ENCODE measurements at regions not wholly inside any gene's neighbourhood (a gene's known extent, or its start where the extent isn't known, plus 50 kb on each side); places are given as distances from the start of the nearest gene placed in this dataset.

- Mint-ChIP-seq H3K9me3 (ENCODE audit: low read depth, unreplicated experiment) (no peaks in the 10 kb centered on the region), H3K27ac (ENCODE audit: unreplicated experiment) (no peak overlapping the region), H3K27me3 (ENCODE audit: unreplicated experiment) (peaks cover 55% of the 10 kb centered on the region), H3K36me3 (ENCODE audit: insufficient read depth, unreplicated experiment) (no peaks in the 10 kb centered on the region), H3K4me1 (ENCODE audit: low read depth, unreplicated experiment) (no peaks in the 10 kb centered on the region), H3K4me3 (ENCODE audit: low read depth, unreplicated experiment) (no peak overlapping the region)
- intact Hi-C loops (cut with micrococcal nuclease; ENCODE audit: unreplicated experiment), result no loop called here
- CTCF ChIA-PET, result no interaction called here
- TF ChIP-seq, protein P1, sequence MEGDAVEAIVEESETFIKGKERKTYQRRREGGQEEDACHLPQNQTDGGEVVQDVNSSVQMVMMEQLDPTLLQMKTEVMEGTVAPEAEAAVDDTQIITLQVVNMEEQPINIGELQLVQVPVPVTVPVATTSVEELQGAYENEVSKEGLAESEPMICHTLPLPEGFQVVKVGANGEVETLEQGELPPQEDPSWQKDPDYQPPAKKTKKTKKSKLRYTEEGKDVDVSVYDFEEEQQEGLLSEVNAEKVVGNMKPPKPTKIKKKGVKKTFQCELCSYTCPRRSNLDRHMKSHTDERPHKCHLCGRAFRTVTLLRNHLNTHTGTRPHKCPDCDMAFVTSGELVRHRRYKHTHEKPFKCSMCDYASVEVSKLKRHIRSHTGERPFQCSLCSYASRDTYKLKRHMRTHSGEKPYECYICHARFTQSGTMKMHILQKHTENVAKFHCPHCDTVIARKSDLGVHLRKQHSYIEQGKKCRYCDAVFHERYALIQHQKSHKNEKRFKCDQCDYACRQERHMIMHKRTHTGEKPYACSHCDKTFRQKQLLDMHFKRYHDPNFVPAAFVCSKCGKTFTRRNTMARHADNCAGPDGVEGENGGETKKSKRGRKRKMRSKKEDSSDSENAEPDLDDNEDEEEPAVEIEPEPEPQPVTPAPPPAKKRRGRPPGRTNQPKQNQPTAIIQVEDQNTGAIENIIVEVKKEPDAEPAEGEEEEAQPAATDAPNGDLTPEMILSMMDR (IDR thresholded peaks at IDR 0.05; ENCODE audit: unreplicated experiment), result no peak
- BruUV-seq (replicated peaks), result no TSS peak
- DNase-seq, result no peak
These were observed 88.6 kb upstream of the MAFB start for GRCh38 chr20:40777653-40778052.

- Mint-ChIP-seq H3K36me3 (ENCODE audit: insufficient read depth, unreplicated experiment) (no peaks in the 10 kb centered on the region), H3K27ac (ENCODE audit: unreplicated experiment) (no peak overlapping the region), H3K27me3 (ENCODE audit: unreplicated experiment) (peaks cover 42% of the 10 kb centered on the region), H3K4me3 (ENCODE audit: low read depth, unreplicated experiment) (no peak overlapping the region), H3K4me1 (ENCODE audit: low read depth, unreplicated experiment) (no peaks in the 10 kb centered on the region), H3K9me3 (ENCODE audit: low read depth, unreplicated experiment) (no peaks in the 10 kb centered on the region)
- intact Hi-C loops (cut with micrococcal nuclease; ENCODE audit: unreplicated experiment), result no loop called here
- TF ChIP-seq, protein P1 (IDR thresholded peaks at IDR 0.05; ENCODE audit: unreplicated experiment), result no peak
- BruUV-seq (replicated peaks), result no TSS peak
- CTCF ChIA-PET, result no interaction called here
- no peak for DNase-seq
These were observed 90.0 kb upstream of the MAFB start for GRCh38 chr20:40778894-40779496.

GRCh38 chr20:40781327-40782042, 92.4 kb upstream of the MAFB start:
- H3K27ac Mint-ChIP-seq (ENCODE audit: unreplicated experiment), result no peak overlapping the region
- H3K27me3 Mint-ChIP-seq (ENCODE audit: unreplicated experiment), result peaks cover 25% of the 10 kb centered on the region
- H3K9me3 Mint-ChIP-seq (ENCODE audit: low read depth, unreplicated experiment), result no peaks in the 10 kb centered on the region
- BruUV-seq (replicated peaks), result no TSS peak
- no peak for DNase-seq
- H3K36me3 Mint-ChIP-seq (ENCODE audit: insufficient read depth, unreplicated experiment), result no peaks in the 10 kb centered on the region
- intact Hi-C loops (cut with micrococcal nuclease; ENCODE audit: unreplicated experiment), result no loop called here
- CTCF ChIA-PET, result no interaction called here
- H3K4me3 Mint-ChIP-seq (ENCODE audit: low read depth, unreplicated experiment), result no peak overlapping the region
- no peaks in the 10 kb centered on the region for H3K4me1 Mint-ChIP-seq (ENCODE audit: low read depth, unreplicated experiment)
- TF ChIP-seq, protein P1 (IDR thresholded peaks at IDR 0.05; ENCODE audit: unreplicated experiment), result no peak

DNA sequence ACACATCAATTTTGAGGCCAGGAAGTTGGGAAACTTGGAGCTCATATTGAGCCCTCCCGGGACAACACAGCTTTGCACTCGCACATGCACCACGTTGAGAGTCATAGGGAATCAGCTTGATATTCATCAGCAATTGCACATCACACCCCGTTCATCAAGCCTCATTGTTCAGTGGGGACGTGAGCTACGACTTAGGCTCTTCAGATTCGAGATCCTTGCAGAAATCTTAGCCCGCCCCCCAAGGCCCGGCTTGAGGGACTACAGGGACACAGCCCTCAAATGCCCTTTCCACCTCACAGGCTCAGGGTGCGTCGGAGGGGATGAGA, 93.0 kb upstream of the MAFB start:
- H3K4me1 Mint-ChIP-seq (ENCODE audit: low read depth, unreplicated experiment), result no peaks in the 10 kb centered on the region
- no peak overlapping the region for H3K4me3 Mint-ChIP-seq (ENCODE audit: low read depth, unreplicated experiment)
- TF ChIP-seq, protein P1 (IDR thresholded peaks at IDR 0.05; ENCODE audit: unreplicated experiment), result no peak
- no peak overlapping the region for H3K27ac Mint-ChIP-seq (ENCODE audit: unreplicated experiment)
- H3K36me3 Mint-ChIP-seq (ENCODE audit: insufficient read depth, unreplicated experiment), result no peaks in the 10 kb centered on the region
- no TSS peak for BruUV-seq (replicated peaks)
- CTCF ChIA-PET, result no interaction called here
- DNase-seq, result no peak
- H3K9me3 Mint-ChIP-seq (ENCODE audit: low read depth, unreplicated experiment), result no peaks in the 10 kb centered on the region
- intact Hi-C loops (cut with micrococcal nuclease; ENCODE audit: unreplicated experiment), result no loop called here
- H3K27me3 Mint-ChIP-seq (ENCODE audit: unreplicated experiment), result peaks cover 29% of the 10 kb centered on the region

Data from Calu3 (cell line).